Panc1 (cell line): ENCODE measurements at regions not wholly inside any gene's neighbourhood (a gene's known extent, or its start where the extent isn't known, plus 50 kb on each side); places are given as distances from the start of the nearest gene placed in this dataset.

Experiments used
- ATAC-seq: fragments of 200-7000 bp; cut with Tn5 transposase; 2 replicates; pipeline ENCODE4 v1.9.1; 2020; ENCODE audit warnings: mild to moderate bottlenecking, moderate library complexity
- BruUV-seq: library from RNA; stranded (reverse); fragments of 400-500 nt; replicated peaks from 2 replicates; lab custom pipeline; 2021; lab: Mats Ljungman, UMichigan
- CTCF ChIA-PET: fragments of 300-600 bp; sonication (Branson Sonifier 250); formaldehyde crosslinking; loops from one replicate; lab custom pipeline; 2022; ENCODE audit warnings: antibody characterized with exemption; lab: Charles Lee
- POLR2A ChIA-PET: fragments of 300-600 bp; sonication (Branson Sonifier 250); formaldehyde crosslinking; loops from one replicate; lab custom pipeline; 2022; ENCODE audit warnings: antibody characterized with exemption; lab: Charles Lee
- DNase-seq: peaks from one replicate; pipeline ENCODE4 v3.0.0-alpha.2; 2010; ENCODE audit warnings: low read depth, low spot score
- H3K27ac ChIP-seq: 2 replicates; pipeline ENCODE4 v1.5.1; 2011; ENCODE audit warnings: mild to moderate bottlenecking, low read length, inconsistent platforms
- H3K27me3 ChIP-seq: fragments of 200-500 bp; sonication (Bioruptor generic); 2 replicates; pipeline ENCODE4 v1.6.0; 2014; ENCODE audit warnings: low read length, inconsistent platforms; ENCODE audit not compliant: control insufficient read depth, insufficient read depth
- H3K36me3 ChIP-seq: fragments of 200-500 bp; sonication (Bioruptor generic); 2 replicates; pipeline ENCODE4 v1.5.1; 2014; ENCODE audit warnings: inconsistent platforms, mild to moderate bottlenecking, low read length, moderate library complexity; ENCODE audit not compliant: control insufficient read depth, insufficient read depth
- H3K4me1 ChIP-seq: 2 replicates; pipeline ENCODE4 v1.5.1; 2011; ENCODE audit warnings: inconsistent platforms, mild to moderate bottlenecking, low read length, moderate library complexity; ENCODE audit not compliant: control insufficient read depth, insufficient read depth
- H3K4me3 ChIP-seq, 2 experiments: 2 replicates each; pipeline ENCODE4 v1.5.1; 2011 to 2012; ENCODE audit warnings: low read depth in 2 of 2, low read length in 2 of 2, mild to moderate bottlenecking in 2 of 2, inconsistent platforms in 1 of 2, moderate library complexity in 1 of 2
- H3K9me3 ChIP-seq: fragments of 200-500 bp; sonication (Bioruptor generic); 2 replicates; pipeline ENCODE4 v1.5.1; 2014; ENCODE audit warnings: low read depth, mild to moderate bottlenecking, inconsistent platforms, low read length, moderate library complexity; ENCODE audit not compliant: control insufficient read depth, insufficient read depth
- CTCF ChIP-seq: fragments of 450-650 bp; IDR thresholded peaks from 2 replicates; pipeline ENCODE4 v1.5.1; 2017; ENCODE audit warnings: mild to moderate bottlenecking
- POLR2AphosphoS5 ChIP-seq: IDR thresholded peaks from 2 replicates; pipeline ENCODE4 v1.6.1; 2012; ENCODE audit warnings: mild to moderate bottlenecking, low read depth, low read length, moderate library complexity
- REST ChIP-seq, 2 experiments: IDR thresholded peaks; 2 replicates each; pipeline ENCODE4 v1.6.1; 2011 to 2012; ENCODE audit warnings: low read depth in 2 of 2, control low read depth in 1 of 2, low read length in 1 of 2, mild to moderate bottlenecking in 1 of 2, moderate library complexity in 1 of 2; ENCODE audit not compliant: insufficient read depth in 1 of 2
- SIN3A ChIP-seq: IDR thresholded peaks from 2 replicates; pipeline ENCODE4 v1.6.1; 2012; ENCODE audit warnings: low read depth, mild to moderate bottlenecking, low read length, moderate library complexity, borderline replicate concordance; ENCODE audit not compliant: insufficient read depth
- TCF7L2 ChIP-seq: IDR thresholded peaks from 2 replicates; pipeline ENCODE4 v1.6.1; 2011; ENCODE audit warnings: mild to moderate bottlenecking, low read depth, low read length, inconsistent platforms
- in situ Hi-C: cut with HindIII; loops from 2 replicates; pipeline ENCODE4 v1.10.0; 2016; ENCODE audit warnings: low sequenced_read_pairs, low pct_unique_long_range_greater_than_20kb
- intact Hi-C: fragments of 100-400 bp; cut with micrococcal nuclease; formaldehyde crosslinking; loops from one replicate; pipeline ENCODE4 v1.10.0; 2022; ENCODE audit not compliant: unreplicated experiment

DNA sequence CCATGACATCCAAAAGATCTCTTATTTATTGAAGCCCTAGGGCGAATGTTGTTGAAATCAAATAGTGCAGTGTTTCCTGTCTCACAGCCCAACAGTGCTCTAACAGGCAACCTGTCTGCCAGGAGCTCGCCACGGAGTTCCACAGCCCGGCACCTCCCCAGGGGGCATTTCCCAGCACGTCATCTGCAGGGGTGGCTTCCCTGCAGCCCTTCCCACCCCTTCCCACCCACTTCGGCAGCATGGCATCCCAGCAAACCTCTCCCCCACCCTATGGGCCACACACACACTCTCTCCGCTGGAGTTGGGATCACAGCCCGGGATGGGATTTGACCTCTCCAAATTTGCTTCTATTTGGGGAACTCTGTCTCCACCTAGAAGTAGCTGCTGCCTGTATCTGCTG is 62.7 kb upstream of the C14orf180 start:
- ChIA-PET POLR2A (no interaction called here), CTCF (no interaction called here)
- Histone ChIP-seq H3K9me3 (no peaks in the 10 kb centered on the region), H3K36me3 (no peaks in the 10 kb centered on the region), H3K4me1 (no peaks in the 10 kb centered on the region), H3K27ac (no peak overlapping the region), H3K27me3 (no peaks in the 10 kb centered on the region), H3K4me3 (no peak overlapping the region)
- no peak for DNase-seq
- in situ Hi-C loops (no loop called here), intact Hi-C loops (no loop called here)
- BruUV-seq = no TSS peak
- no peak for ATAC-seq
- TF ChIP-seq SIN3A (no peak), TCF7L2 (no peak), REST (IDR thresholded peaks at IDR 0.05; ENCODE audit: insufficient read depth in 1 of 2, low read depth in 2 of 2, low read length in 1 of 2) (no peak), POLR2AphosphoS5 (no peak), CTCF (no peak)

GRCh38 chr14:104517426-104517825 is 62.1 kb upstream of the C14orf180 start:
- no TSS peak for BruUV-seq
- ChIA-PET POLR2A (no interaction called here), CTCF (no interaction called here)
- TF ChIP-seq CTCF = no peak
- TF ChIP-seq POLR2AphosphoS5 = no peak
- no peak for TF ChIP-seq TCF7L2
- TF ChIP-seq SIN3A = no peak
- no peak for TF ChIP-seq REST (IDR thresholded peaks at IDR 0.05; ENCODE audit: insufficient read depth in 1 of 2, low read depth in 2 of 2, low read length in 1 of 2)
- no peak for DNase-seq
- no peak overlapping the region for H3K4me3 ChIP-seq
- no peaks in the 10 kb centered on the region for H3K4me1 ChIP-seq
- no peaks in the 10 kb centered on the region for H3K9me3 ChIP-seq
- intact Hi-C loops (no loop called here), in situ Hi-C loops (no loop called here)
- H3K36me3 ChIP-seq = no peaks in the 10 kb centered on the region
- no peak overlapping the region for H3K27ac ChIP-seq
- no peak for ATAC-seq
- H3K27me3 ChIP-seq = no peaks in the 10 kb centered on the region
